Ascending aorta (tissue), 2 donors: ENCODE measurements at regions not wholly inside any gene's neighbourhood (a gene's known extent, or its start where the extent isn't known, plus 50 kb on each side); places are given as distances from the start of the nearest gene placed in this dataset.
"Not testable (repeated sequence)": the region's sequence is repeated elsewhere in the genome, so short reads cannot be mapped to it uniquely, and the experiment has no call there.

Experiments
- DNase-seq, 2 donors: peaks; one replicate each; pipeline ENCODE4 v3.0.0-alpha.2; 2019; ENCODE audit warnings: low spot score in 2 of 2
- H3K27ac ChIP-seq, 2 donors: fragments of 200-600 bp; sonication (generic); one replicate each; pipeline ENCODE4 v1.5.1; 2016 to 2017; ENCODE audit warnings: mild to moderate bottlenecking in 1 of 2
- H3K27me3 ChIP-seq: fragments of 200-600 bp; sonication (generic); one replicate; pipeline ENCODE4 v1.5.1; 2017
- H3K36me3 ChIP-seq, 2 donors: fragments of 200-600 bp; sonication (generic); one replicate each; pipeline ENCODE4 v1.5.1; 2016
- H3K4me1 ChIP-seq, 2 donors: fragments of 200-600 bp; sonication (generic); one replicate each; pipeline ENCODE4 v1.5.1; 2016 to 2017; ENCODE audit warnings: mild to moderate bottlenecking in 1 of 2
- H3K4me3 ChIP-seq, 2 donors: fragments of 200-600 bp; sonication (generic); one replicate each; pipeline ENCODE4 v1.5.1; 2016 to 2017; ENCODE audit warnings: mild to moderate bottlenecking in 1 of 2
- H3K9me3 ChIP-seq, 2 donors: fragments of 200-600 bp; sonication (generic); one replicate each; pipeline ENCODE4 v1.5.1; 2016
- intact Hi-C: fragments of 100-400 bp; cut with DNase I; formaldehyde crosslinking; loops from one replicate; pipeline ENCODE4 v1.15.1; 2023
- TF ChIP-seq, protein P1 (sequence below), 3 experiments: fragments of 200-600 bp in 2 of 3; fragments of 450-650 bp in 1 of 3; sonication (generic) in 2 of 3; IDR thresholded peaks; one replicate each; pipeline ENCODE4 v1.5.1; 2016 to 2019; ENCODE audit warnings: antibody characterized with exemption in 3 of 3, mild to moderate bottlenecking in 1 of 3, moderate library complexity in 1 of 3

GRCh38 chrX:40895246-40895645 is 159.9 kb upstream of the MED14 start:
- H3K4me1 ChIP-seq, result no peaks in the 10 kb centered on the region
- no peak for DNase-seq
- H3K27ac ChIP-seq, result no peak overlapping the region
- H3K36me3 ChIP-seq, result no peaks in the 10 kb centered on the region
- H3K4me3 ChIP-seq, result no peak overlapping the region
- no peaks in the 10 kb centered on the region for H3K9me3 ChIP-seq
- intact Hi-C loops, result no loop called here
- TF ChIP-seq, protein P1, sequence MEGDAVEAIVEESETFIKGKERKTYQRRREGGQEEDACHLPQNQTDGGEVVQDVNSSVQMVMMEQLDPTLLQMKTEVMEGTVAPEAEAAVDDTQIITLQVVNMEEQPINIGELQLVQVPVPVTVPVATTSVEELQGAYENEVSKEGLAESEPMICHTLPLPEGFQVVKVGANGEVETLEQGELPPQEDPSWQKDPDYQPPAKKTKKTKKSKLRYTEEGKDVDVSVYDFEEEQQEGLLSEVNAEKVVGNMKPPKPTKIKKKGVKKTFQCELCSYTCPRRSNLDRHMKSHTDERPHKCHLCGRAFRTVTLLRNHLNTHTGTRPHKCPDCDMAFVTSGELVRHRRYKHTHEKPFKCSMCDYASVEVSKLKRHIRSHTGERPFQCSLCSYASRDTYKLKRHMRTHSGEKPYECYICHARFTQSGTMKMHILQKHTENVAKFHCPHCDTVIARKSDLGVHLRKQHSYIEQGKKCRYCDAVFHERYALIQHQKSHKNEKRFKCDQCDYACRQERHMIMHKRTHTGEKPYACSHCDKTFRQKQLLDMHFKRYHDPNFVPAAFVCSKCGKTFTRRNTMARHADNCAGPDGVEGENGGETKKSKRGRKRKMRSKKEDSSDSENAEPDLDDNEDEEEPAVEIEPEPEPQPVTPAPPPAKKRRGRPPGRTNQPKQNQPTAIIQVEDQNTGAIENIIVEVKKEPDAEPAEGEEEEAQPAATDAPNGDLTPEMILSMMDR (IDR thresholded peaks at IDR 0.05), result no peak
- no peaks in the 10 kb centered on the region for H3K27me3 ChIP-seq

DNA sequence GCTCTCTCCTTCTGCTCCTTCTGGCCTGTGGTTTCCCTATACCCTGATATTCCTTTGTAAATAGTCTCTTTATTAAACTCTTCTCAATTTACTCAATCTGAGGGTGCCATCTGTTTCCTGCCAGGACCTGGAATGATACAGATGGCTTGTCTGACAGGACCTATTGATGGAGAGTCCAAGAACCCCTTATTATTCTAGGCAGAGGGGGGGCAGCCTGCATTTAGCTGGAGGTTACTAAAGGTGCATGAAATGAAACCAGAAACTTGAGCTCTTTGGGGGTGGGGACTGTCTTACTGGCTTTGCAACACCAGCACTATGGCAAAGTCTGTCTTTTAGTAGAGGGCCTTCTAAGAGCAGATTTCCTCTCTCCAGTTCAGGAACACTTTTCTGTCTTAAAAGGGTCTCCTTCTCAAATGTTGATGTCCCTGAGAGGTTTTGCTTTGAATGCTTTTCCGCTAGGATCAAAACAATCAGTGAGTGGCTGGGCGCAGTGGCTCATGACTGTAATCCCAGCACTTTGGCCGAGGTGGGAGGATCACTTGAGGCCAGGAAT is 162.5 kb upstream of the MED14 start:
- intact Hi-C loops, result no loop called here
- no peak overlapping the region for H3K4me3 ChIP-seq

GRCh38 chrX:40904739-40905138 is 169.4 kb upstream of the MED14 start:
- H3K9me3 ChIP-seq, result peaks cover 4 to 12% of the 10 kb centered on the region in 2 donors
- H3K36me3 ChIP-seq, DNase-seq, H3K27ac ChIP-seq, intact Hi-C loops, H3K4me3 ChIP-seq, H3K27me3 ChIP-seq, H3K4me1 ChIP-seq: not testable (repeated sequence)

More for the DNA sequence above, 162.5 kb upstream of the MED14 start:
- no peak for DNase-seq
- Histone ChIP-seq H3K4me1 (no peaks in the 10 kb centered on the region), H3K9me3 (no peaks in the 10 kb centered on the region), H3K36me3 (no peaks in the 10 kb centered on the region), H3K27me3 (no peaks in the 10 kb centered on the region), H3K27ac (no peak overlapping the region)
- TF ChIP-seq, protein P1 (IDR thresholded peaks at IDR 0.05), result no peak

- Histone ChIP-seq H3K4me3 (no peak overlapping the region), H3K27ac (no peak overlapping the region), H3K9me3 (peaks cover 4 to 12% of the 10 kb centered on the region in 2 donors), H3K27me3 (no peaks in the 10 kb centered on the region), H3K4me1 (no peaks in the 10 kb centered on the region), H3K36me3 (no peaks in the 10 kb centered on the region)
- DNase-seq, result no peak
- TF ChIP-seq, protein P1 (IDR thresholded peaks at IDR 0.05), result no peak
- intact Hi-C loops, result no loop called here
Measured at GRCh38 chrX:40908026-40908425, 172.7 kb upstream of the MED14 start.

DNA sequence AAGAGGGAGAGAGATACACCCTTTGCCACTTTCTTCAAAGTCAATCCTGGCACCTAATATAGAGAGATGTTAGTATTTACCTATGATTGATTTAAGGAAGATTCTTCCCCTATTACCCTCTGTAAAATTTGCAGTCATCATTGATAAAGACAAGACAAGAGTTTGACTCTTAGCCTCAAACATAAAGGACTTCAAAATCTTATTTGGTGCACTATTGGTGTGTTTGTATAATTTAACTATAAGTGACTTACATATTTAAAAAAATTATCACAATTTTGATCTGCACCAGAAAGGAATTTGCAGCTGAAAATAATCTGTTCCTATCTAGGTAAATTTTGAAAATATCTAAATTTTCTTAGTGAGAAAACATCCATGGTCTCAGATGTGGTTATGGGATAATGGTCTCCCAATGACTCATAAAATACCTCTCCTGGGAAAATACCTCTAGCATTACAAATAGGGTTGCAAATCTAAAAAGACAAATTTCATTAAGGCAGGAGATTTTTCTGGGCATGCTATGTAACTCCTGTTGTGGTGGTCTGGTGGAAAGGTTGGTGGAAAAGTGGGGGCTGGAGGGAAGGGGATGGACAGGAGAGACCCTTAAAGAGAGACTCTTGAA is 173.6 kb upstream of the MED14 start:
- Histone ChIP-seq H3K4me1 (no peaks in the 10 kb centered on the region), H3K27me3 (no peaks in the 10 kb centered on the region), H3K4me3 (no peak overlapping the region), H3K36me3 (no peaks in the 10 kb centered on the region), H3K27ac (no peak overlapping the region), H3K9me3 (peaks cover 0 to 5% of the 10 kb centered on the region in 2 donors)
- DNase-seq, result no peak
- intact Hi-C loops, result no loop called here
- TF ChIP-seq, protein P1 (IDR thresholded peaks at IDR 0.05), result no peak

GRCh38 chrX:40912166-40912565 is 173.1 kb upstream of the USP9X start:
- H3K9me3 ChIP-seq, result no peaks in the 10 kb centered on the region
- H3K27ac ChIP-seq, result no peak overlapping the region
- no peaks in the 10 kb centered on the region for H3K27me3 ChIP-seq
- H3K36me3 ChIP-seq, result no peaks in the 10 kb centered on the region
- H3K4me3 ChIP-seq, result no peak overlapping the region
- H3K4me1 ChIP-seq, result no peaks in the 10 kb centered on the region
- TF ChIP-seq, protein P1 (IDR thresholded peaks at IDR 0.05), result no peak
- no peak for DNase-seq
- intact Hi-C loops, result no loop called here
